ENCODE measurements at regions not wholly inside any gene's neighbourhood (a gene's known extent, or its start where the extent isn't known, plus 50 kb on each side); places are given as distances from the start of the nearest gene placed in this dataset.

- TF ChIP-seq, protein P1, sequence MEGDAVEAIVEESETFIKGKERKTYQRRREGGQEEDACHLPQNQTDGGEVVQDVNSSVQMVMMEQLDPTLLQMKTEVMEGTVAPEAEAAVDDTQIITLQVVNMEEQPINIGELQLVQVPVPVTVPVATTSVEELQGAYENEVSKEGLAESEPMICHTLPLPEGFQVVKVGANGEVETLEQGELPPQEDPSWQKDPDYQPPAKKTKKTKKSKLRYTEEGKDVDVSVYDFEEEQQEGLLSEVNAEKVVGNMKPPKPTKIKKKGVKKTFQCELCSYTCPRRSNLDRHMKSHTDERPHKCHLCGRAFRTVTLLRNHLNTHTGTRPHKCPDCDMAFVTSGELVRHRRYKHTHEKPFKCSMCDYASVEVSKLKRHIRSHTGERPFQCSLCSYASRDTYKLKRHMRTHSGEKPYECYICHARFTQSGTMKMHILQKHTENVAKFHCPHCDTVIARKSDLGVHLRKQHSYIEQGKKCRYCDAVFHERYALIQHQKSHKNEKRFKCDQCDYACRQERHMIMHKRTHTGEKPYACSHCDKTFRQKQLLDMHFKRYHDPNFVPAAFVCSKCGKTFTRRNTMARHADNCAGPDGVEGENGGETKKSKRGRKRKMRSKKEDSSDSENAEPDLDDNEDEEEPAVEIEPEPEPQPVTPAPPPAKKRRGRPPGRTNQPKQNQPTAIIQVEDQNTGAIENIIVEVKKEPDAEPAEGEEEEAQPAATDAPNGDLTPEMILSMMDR (IDR thresholded peaks at IDR 0.05) = no peak
- TF ChIP-seq POLR2A (IDR thresholded peaks at IDR 0.05) (no peak), EP300 (IDR thresholded peaks at IDR 0.05) (no peak)
These were observed 200.7 kb downstream of the RPLP1 start for GRCh38 chr15:69653306-69653705.
